Amygdala (tissue), 56 donors: ENCODE measurements at regions not wholly inside any gene's neighbourhood (a gene's known extent, or its start where the extent isn't known, plus 50 kb on each side); places are given as distances from the start of the nearest gene placed in this dataset.
A peak's percentile ranks its signal among the peaks of the same experiment; 100 is the strongest.
"Not testable (repeated sequence)": the region's sequence is repeated elsewhere in the genome, so short reads cannot be mapped to it uniquely, and the experiment has no call there.

Experiments
- DNase-seq, 56 donors: peaks; one replicate each; lab custom pipeline; 2025; lab: John Stamatoyannopoulos, UW

DNA sequence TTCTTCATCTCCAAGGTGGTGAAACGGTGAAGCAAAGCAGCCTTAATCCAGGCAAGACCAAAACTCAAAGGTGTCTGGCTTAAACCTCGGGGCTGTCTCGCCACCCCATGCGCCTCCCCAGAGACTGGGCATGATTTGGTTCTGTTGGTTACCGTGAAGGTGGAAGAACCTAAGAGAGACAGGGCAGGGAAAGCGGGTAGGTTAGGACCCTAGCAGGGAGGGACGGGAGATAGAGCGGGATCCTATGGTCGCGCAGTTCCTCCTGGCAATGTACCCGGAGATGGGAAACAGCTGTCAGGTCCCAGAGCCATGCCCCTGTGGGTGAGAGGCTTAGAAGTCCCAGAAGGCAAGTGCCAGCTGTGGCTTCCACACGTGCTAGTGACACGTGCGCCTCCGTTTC is 418.3 kb upstream of the IRX1 start:
- no peak for DNase-seq

DNA sequence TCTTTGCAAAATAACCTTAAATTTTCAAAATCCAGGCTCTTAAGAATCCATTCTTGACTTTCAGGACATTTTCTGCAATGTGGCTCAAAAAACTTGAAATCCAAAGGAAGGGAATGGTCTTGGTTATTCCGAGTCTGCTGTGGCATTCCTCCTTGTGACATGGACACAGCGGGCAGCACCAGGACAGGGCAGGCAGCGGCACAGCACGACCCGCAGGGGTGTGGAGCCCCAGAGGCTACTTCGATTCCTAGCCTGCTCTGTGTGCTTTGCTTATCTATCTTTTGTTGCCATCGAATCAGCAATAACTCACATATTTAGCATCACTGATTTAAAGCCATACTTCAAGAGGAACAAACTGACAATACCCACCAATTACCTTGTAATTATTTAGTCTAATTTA is 420.2 kb upstream of the IRX1 start:
- no peak for DNase-seq

DNA sequence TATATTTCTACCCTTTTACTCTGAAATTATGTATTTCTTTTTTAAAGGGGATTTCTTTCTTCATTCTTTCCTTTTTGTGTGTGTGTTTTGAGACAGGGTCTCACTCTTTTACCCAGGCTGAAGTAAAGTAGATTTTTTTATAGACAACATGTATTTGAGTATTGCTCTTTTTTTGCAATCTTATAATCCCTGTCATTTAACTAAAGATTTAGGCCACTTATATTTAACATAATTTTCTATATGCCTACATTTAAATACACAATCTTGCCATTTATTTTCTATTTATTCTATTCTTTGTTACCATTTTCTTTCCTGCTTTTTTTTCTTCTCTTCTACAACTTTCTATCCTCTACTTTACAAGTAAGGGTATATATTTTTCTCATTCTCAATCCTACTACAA is 416.0 kb upstream of the IRX2 start:
- DNase-seq, result no peak

DNA sequence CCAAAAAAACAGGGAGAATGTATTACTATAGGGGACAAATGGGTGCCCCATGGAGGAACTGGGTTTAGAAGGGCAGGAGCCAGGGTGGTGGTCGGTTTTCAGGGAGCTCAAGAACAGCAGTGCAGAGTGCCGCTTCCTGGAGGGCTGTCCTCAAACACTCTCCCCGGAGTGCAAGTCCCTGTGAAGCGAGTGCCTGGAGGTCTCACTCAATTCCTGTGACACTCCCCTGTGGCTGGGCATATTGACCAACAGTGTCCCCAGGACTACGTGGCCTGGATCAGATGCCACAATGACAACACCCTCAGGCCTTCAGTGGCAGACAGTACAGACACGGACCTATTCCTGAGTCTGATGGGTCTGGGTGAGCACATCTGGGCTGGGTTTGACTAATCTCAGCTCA is 412.1 kb upstream of the IRX2 start:
- no peak for DNase-seq

DNA sequence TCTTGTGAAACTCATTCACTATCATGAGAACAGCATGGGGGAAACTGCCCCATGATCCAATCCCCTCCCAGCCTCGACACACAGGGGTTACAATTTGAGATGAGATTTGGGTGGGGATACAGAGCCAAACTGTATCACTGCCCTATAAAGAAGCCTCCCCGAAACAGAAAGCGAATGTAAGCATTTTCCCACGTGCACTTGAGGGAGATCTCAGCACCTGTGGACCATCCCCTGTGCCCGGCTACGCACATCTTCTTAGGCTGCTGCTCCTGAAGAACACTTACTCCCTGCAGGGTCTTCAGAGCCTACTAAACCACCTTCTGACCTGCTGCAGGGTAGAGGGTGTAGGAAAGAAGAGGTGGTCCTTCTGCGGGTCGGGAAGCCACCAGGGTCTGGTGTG is 410.2 kb upstream of the IRX2 start:
- DNase-seq, result no peak

DNA sequence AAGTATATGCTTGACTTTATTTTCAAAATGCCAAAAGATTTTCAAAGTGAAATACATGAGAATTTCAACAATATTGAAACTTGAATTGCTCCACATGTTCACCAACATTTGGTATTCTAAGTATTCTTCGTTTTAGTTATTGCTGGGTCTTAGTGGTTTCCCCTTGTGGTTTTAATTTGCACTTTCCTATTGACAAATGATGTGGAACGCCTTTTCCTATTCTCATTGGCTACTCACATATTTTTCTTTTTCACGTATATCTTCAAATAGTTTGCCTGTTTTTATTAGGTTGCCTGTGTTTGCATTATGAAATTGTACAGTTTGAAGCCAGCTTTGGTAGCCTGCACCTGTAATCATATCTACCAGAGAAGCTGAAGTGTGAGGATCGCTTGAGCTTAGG is 405.7 kb upstream of the IRX2 start:
- DNase-seq, result no peak

DNA sequence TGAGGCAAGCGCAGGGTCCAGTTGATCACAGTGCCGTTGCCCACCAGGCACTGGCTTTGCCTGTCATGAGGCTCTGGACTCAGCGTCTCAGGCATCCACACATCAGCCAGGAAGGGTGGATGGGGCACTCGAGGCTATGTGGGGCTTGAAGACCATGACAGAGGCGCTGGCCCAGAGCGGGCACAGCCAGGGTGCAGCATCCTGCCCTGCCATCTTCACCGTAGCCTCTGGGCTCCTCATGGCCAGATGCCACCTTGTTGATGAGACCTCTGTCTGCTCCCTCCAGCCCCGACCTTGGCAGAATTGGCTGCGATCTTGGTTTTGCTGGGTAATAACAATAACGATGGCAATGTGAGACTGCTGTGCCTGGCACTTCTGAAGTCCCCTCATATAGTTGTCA is 404.2 kb upstream of the IRX2 start:
- no peak for DNase-seq

DNA sequence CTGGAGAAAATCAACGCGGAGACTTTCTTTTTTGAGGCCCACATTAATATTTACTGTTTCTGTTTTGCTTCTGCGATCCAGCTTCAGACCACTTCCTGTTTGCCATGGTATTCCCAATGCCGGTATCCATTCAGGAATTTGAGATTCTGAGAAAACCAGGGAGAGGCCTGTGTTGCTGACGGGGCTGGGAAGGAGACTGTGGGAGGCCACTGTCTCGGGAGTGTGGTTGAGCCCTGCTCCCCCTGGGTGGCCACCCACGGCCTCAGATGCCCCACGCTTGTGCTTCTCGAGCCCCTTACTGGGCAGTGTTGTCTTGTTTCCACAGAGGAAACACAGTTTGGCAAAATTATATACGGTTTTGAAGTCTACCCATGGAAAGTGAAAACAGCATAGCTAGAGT is 403.6 kb upstream of the IRX2 start:
- DNase-seq, result no peak

DNA sequence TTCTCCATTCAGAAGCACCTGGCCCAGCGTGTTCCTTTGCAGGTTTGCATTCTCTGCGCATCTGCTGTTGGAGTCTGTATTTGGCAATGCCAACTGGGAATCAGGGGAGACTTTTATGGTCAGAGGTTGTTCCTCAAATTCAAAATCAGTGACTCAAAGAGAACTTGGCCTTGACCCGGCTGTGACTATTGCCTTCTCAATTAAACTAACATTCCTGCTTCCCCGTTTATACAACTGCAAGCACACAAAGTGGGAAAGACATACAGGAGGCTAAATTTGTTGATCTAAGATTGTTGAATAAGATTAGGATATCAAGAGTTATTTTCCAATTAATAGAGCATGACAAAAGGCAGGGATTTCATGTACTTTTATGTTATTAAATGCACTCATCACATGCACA is 402.4 kb upstream of the IRX2 start:
- DNase-seq, result no peak

DNA sequence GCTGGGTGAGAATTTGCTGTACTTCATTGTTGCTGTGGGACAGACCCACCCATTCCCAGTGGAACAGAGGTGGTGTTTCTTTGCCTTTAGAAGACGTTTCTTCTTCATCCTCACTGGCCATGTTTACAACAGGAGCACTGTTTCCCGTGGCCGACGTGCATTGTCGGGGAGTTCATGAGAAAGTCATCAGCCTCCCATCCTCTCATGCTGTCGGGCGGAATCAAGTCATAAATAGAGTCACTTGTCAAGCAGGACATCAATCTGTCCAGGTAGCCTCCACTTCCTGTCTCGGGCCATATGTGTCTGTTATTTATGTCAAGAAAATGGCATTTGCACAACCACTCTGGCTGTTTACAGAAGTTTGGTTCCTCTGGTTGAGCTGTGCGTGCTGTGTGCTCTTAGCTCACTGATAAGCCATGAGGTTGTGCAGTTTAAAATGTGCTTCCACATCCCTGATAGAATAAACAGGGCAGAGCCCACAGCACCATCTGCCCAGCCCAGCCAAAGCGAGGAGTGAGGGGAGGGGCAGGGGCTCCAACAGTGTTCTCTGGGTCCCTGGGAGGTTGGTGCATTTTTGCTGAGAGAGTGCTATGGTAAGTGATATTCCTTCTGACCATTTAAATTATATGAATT is 401.9 kb upstream of the IRX2 start:
- no peak for DNase-seq

DNA sequence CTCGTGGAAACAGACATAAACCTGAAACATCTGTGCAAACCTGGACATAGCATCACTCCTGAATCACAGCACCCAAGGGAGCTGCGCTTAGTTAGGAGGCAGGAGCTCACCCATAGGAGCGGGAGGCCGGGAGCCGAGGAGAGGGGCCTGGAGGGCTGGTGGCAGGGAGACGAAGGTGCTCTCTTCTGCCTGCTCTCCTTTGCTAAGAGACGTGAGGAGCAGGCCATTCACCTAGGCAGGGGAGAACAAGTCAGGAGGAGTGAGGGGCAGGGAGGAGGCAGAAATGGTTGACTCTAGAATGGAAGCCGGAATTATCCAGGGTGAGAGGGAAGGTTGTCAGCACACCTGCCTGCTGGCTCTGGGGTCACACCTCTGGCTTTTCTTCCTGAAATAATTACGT is 398.4 kb upstream of the IRX2 start:
- no peak for DNase-seq

DNA sequence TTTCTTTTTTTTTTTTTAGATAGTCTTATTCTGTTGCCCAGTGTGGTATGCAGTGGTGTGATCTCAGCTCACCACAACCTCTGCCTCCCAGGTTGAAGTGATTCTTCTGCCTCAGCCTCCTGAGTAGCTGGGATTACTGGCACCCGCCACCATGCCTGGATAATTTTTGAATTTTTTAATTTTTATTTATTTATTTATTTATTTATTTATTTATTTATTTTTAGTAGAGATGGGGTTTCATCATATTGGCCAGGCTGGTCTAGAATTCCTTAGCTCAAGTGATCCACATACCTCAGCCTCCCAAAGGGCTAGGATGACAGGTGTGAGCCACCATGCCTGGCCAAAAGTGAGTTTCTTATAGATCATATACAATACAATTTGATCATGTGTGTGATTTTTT is 395.9 kb upstream of the IRX2 start:
- not testable (repeated sequence) for DNase-seq

DNA sequence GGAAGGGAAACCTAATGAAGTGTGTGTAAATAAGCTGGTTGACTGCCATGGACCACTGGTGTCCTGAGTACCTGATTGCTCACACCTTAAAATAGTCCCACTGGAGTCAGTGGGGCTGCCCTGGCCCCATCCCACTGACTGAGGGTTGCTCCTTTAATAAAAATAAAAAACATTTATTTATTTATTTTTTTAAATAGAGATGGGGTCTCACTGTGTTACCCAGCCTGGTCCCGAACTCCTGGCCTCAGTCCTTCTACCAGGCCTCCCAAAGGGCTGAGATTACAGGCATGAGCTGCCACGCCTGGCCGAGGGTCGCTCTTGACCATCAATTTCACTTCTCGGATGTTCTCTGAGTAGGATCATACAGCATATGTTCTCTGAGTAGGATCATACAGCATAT is 394.2 kb upstream of the IRX2 start:
- no peak for DNase-seq

DNA sequence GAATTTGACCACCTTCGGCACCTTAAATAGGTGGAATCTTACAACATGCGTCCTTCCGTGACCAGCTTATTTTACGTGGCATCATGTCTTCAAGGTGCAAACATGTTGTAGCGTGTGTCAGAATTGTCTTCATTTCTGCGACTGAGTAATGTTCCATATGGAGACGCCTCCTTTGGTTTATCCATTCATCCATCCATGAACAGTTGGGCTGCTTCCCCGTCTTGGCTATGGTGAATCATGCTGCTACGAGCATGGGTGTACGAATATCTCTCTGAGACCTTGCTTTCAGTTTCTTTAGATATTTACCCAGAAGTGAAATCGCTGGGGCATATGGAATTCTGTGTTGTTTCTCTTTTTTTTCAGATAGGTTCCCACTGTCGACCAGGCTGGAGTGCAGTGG is 391.9 kb upstream of the IRX2 start:
- no peak for DNase-seq

DNA sequence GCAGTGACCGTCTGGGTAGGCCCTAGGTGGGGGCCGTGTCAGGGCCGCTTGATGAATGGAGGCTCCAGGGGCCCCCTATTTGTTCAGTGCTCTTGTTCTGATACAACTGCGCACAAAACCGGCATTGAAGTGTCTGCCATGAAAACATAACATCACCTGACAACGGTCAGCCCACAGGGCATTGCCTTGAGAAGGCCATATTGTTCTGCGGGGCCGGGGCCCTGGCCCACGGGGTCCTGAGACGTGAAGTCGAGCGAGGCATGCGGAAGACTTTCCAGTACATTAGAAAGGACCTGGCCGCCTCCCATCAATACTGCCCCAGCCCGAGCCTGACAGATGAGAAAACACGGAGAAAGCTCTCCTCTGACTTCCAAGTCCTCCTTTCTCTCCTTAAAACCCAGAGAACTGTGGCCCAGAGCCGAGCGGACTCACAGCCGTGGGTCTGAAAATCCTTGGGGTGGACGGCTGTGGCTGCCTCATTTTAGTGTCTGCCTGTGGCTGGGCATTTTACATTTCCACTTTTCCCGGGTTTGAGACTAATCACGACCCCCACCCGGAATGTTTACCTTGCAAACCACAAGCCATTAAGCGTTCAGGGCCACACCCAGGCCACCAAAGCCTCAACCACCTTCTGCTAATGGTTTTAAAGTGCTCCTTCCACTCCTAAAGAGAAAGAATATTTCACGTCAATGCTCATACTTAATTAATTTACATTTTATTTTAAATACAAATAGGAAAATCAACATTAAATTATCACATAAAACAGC is 391.0 kb upstream of the IRX2 start:
- no peak for DNase-seq

DNA sequence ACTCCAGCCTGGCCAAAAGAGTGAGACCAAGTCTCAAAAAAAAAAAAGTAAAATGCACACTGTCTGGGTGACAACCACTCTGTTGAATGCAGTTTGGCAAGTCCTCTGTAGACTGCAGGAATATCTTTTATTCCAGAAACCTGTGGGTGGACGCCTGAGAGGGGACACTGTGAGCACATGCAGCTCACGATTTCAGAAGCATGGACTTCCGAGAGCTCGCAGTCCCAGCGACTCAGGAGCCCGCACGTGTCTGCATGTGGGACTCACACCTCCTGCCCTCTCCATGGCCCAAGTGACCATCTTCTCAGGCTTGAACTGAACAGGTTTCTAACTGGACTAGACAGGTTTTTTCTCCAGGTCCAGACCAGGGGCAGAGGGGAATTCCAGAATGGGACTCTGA is 388.6 kb upstream of the IRX2 start:
- DNase-seq, result no peak

DNA sequence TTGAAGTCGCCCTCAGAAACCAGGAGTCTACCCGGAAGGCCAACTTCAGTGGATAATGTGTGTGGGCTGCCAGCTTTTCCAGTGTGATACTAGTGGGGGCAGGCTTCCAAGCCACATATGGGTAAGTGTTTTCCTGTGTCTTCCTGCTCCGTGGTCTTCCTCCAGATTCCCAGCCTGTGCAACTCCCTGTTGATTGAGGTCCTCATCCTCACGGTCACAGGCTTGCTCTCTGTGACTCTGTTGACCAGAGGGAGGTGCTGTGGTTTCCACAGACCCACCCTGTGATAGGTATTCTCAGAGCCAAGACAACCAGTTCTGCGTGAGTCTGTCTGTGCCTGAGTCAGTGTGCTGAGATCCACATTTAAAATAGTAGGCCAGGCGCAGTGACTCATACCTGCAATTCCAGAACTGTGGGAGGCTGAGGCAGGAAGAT is 388.0 kb upstream of the IRX2 start:
- peak in 7 of 56 donors; percentile 2 to 19 (median 12) for DNase-seq

DNA sequence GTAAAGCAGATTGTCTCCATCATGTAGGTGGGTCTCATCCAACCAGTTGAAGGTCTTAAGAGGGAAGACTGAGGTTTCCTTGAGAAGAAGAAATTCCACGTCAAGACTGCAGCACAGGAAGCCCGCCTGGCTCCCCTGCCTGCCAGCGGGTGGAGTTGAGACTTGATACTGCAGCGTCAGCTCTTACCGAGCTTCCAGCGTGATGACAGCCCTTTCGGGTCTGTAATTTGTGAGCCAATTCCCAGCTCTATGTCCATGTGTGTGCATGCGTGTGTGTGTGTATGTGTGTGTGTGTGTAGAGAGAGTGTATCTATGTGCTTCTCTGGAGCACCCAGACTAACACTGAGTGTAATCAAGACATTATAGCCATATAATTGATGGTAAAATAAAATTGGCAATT is 379.7 kb upstream of the IRX2 start:
- DNase-seq, result no peak

DNA sequence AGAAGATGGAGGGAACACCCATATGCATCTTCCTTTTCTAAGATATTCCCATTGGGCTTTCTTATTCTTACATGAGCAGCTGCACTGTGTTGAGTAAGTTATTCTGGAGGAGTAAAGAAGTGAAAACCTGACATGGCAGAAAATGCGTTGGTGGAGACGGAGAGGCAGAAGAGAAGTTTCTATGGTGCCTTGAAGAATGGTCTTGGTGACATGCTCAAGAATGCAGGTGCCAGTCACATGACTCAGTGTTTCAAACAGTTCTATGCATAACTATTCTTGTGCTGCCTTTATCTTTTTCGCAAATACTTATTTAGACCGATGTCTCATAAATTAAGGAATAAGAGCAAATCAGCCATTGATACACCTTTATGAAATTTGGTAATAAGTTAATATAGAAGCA is 377.8 kb upstream of the IRX2 start:
- DNase-seq, result no peak

DNA sequence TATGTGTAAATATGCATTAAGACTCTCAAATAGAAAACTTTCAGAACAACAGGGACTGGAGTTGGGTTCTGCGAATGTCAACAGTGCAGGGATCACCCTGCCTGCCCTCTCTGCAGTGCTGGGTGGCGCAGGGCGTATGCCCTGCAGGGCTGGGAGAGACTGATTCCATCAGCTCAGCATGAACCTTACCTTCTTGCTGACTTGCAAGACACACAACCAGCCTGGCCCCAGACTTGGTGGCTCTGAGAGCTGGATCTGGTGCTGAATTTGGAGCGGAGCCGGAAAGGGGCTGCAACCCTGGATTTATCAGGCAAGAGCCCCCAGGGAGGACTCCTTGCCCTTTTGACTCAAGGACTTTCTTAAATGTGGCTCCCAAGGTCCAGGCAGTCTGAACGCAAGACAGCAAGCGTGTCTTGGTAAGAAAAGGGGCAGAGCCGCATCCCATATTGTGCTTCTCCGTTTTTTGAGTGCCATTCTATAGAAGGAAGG is 376.0 kb upstream of the IRX2 start:
- no peak for DNase-seq

DNA sequence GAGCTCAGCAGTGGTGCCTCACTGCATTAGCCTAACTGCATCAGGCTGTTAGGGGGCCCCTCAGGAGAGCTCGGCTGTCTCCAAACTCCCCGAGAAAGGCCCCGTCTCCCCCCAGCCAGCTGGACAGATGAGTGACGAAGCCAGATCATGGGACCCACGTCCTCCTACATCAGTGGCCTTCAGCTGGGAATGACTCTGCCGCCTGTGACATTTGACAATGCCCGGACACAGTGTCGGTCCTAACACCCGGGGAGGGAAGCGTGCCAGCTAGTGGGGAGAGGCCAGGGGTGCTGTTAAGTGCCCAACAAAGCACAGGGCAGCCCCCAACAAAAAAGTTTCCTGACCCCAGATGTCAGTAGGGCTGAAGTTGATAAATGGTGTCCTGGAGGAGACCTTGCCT is 375.2 kb upstream of the IRX2 start:
- DNase-seq, result no peak

DNA sequence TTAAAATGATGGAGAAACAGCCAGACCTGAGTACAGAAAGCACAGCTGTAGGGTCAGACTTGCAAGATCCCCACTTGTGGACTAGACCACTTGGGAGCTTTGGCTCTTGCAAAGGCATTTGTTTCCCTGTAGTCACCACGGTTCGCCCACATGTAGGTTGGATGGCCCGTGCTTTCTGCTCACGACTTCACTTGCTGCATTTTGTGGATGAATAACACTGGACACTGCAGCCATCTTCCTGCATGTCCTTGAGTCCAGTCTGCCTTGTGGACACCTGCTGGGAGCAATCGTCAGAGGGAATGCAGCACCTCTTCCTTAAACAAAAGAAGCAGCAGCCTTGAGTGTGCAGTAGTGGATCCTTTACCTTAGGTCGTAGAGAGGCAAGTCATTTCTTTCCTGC is 372.9 kb upstream of the IRX2 start:
- DNase-seq, result no peak
